Stimulated activated CD4-positive, alpha-beta T cell treated with anti-CD3 and anti-CD28 coated beads, Interleukin-15, amount 100 ng/mL, for 24 hours (primary cell): ENCODE measurements at regions not wholly inside any gene's neighbourhood (a gene's known extent, or its start where the extent isn't known, plus 50 kb on each side); places are given as distances from the start of the nearest gene placed in this dataset.

ENCODE experiments used
- DNase-seq: peaks from one replicate; pipeline ENCODE4 v3.0.0-alpha.2; 2020

- no peak for DNase-seq
These were observed 248.1 kb upstream of the CHRNA7 start for GRCh38 chr15:31782016-31782783.

- no peak for DNase-seq
These were observed 247.4 kb upstream of the CHRNA7 start for GRCh38 chr15:31782951-31783350.

GRCh38 chr15:31786360-31786759 is 244.0 kb upstream of the CHRNA7 start:
- DNase-seq: no peak

GRCh38 chr15:31788104-31788503 is 242.2 kb upstream of the CHRNA7 start:
- no peak for DNase-seq

- no peak for DNase-seq
These were observed 237.6 kb upstream of the CHRNA7 start for GRCh38 chr15:31792611-31793199.

GRCh38 chr15:31799319-31799714 is 231.0 kb upstream of the CHRNA7 start:
- no peak for DNase-seq

- no peak for DNase-seq
These were observed 230.5 kb upstream of the CHRNA7 start for GRCh38 chr15:31799715-31800321.

GRCh38 chr15:31801152-31801551 is 229.2 kb upstream of the CHRNA7 start:
- no peak for DNase-seq

- DNase-seq: no peak
These were observed 227.6 kb upstream of the CHRNA7 start for GRCh38 chr15:31802761-31803160.

GRCh38 chr15:31803388-31803884 is 226.9 kb upstream of the CHRNA7 start:
- peak; percentile 7 for DNase-seq

GRCh38 chr15:31805090-31805662 is 225.1 kb upstream of the CHRNA7 start:
- DNase-seq: no peak

- no peak for DNase-seq
These were observed 224.2 kb upstream of the CHRNA7 start for GRCh38 chr15:31806106-31806505.

- DNase-seq: no peak
These were observed 218.7 kb upstream of the CHRNA7 start for GRCh38 chr15:31811641-31812040.

GRCh38 chr15:31814082-31814481 is 216.2 kb upstream of the CHRNA7 start:
- no peak for DNase-seq

- DNase-seq: no peak
These were observed 214.7 kb upstream of the CHRNA7 start for GRCh38 chr15:31815411-31816155.

- DNase-seq: no peak
These were observed 207.9 kb upstream of the CHRNA7 start for GRCh38 chr15:31822463-31822862.

- DNase-seq: no peak
These were observed 206.3 kb upstream of the CHRNA7 start for GRCh38 chr15:31824024-31824423.

- DNase-seq: no peak
These were observed 201.7 kb upstream of the CHRNA7 start for GRCh38 chr15:31828594-31828993.

GRCh38 chr15:31830591-31830990 is 199.7 kb upstream of the CHRNA7 start:
- no peak for DNase-seq

- DNase-seq: no peak
These were observed 198.7 kb upstream of the CHRNA7 start for GRCh38 chr15:31831596-31831995.

GRCh38 chr15:31834654-31835053 is 195.7 kb upstream of the CHRNA7 start:
- no peak for DNase-seq

GRCh38 chr15:31839388-31839787 is 190.9 kb upstream of the CHRNA7 start:
- DNase-seq: no peak

- no peak for DNase-seq
These were observed 189.4 kb upstream of the CHRNA7 start for GRCh38 chr15:31840849-31841476.
